ENCODE measurements at regions not wholly inside any gene's neighbourhood (a gene's known extent, or its start where the extent isn't known, plus 50 kb on each side); places are given as distances from the start of the nearest gene placed in this dataset.

GRCh38 chr13:61810065-61810464 is 394.4 kb upstream of the PCDH20 start:
- no peak overlapping the region for H3K27ac ChIP-seq
- 74% methylated on average over 1 of the region's 1 CpG for WGBS (ENCODE audit: low lambda C conversion rate, missing lambda C conversion rate)
- no peak for DNase-seq (ENCODE audit: low spot score)
- no peak overlapping the region for H2AFZ ChIP-seq
- TF ChIP-seq EZH2 (IDR thresholded peaks at IDR 0.05; ENCODE audit: borderline replicate concordance) (no peak), CTCF (IDR thresholded peaks at IDR 0.05; ENCODE audit: poor library complexity) (no peak), EZH2phosphoT487 (IDR thresholded peaks at IDR 0.05; ENCODE audit: low read depth, severe bottlenecking, unreplicated experiment) (no peak)
- H3K36me3 ChIP-seq (replicated peaks; ENCODE audit: insufficient read depth, low read depth): no peaks in the 10 kb centered on the region
- no peak overlapping the region for H3K4me3 ChIP-seq
- no peaks in the 10 kb centered on the region for H3K79me2 ChIP-seq
- H3K27me3 ChIP-seq: no peaks in the 10 kb centered on the region
- H3K9me2 ChIP-seq (replicated peaks; ENCODE audit: insufficient read depth): no peaks in the 10 kb centered on the region
- H3K9me3 ChIP-seq (ENCODE audit: low read depth): no peaks in the 10 kb centered on the region
- no peaks in the 10 kb centered on the region for H4K20me1 ChIP-seq (ENCODE audit: insufficient read depth, poor library complexity, severe bottlenecking)
- no peak overlapping the region for H3K4me2 ChIP-seq
- no peaks in the 10 kb centered on the region for H3K4me1 ChIP-seq (ENCODE audit: insufficient read depth)

- no peaks in the 10 kb centered on the region for H3K79me2 ChIP-seq
- H3K9me3 ChIP-seq (ENCODE audit: low read depth): no peaks in the 10 kb centered on the region
- H4K20me1 ChIP-seq (ENCODE audit: insufficient read depth, poor library complexity, severe bottlenecking): no peaks in the 10 kb centered on the region
- TF ChIP-seq CTCF (IDR thresholded peaks at IDR 0.05; ENCODE audit: poor library complexity) (no peak), EZH2phosphoT487 (IDR thresholded peaks at IDR 0.05; ENCODE audit: low read depth, severe bottlenecking, unreplicated experiment) (no peak), EZH2 (IDR thresholded peaks at IDR 0.05; ENCODE audit: borderline replicate concordance) (no peak)
- no peak for DNase-seq (ENCODE audit: low spot score)
- H3K4me3 ChIP-seq: no peak overlapping the region
- no peaks in the 10 kb centered on the region for H3K27me3 ChIP-seq
- 94% methylated on average over 1 of the region's 1 CpG for WGBS (ENCODE audit: low lambda C conversion rate, missing lambda C conversion rate)
- H3K9me2 ChIP-seq (replicated peaks; ENCODE audit: insufficient read depth): no peaks in the 10 kb centered on the region
- no peak overlapping the region for H2AFZ ChIP-seq
- no peak overlapping the region for H3K27ac ChIP-seq
- no peak overlapping the region for H3K4me2 ChIP-seq
- no peaks in the 10 kb centered on the region for H3K4me1 ChIP-seq (ENCODE audit: insufficient read depth)
- H3K36me3 ChIP-seq (replicated peaks; ENCODE audit: insufficient read depth, low read depth): no peaks in the 10 kb centered on the region
These were observed 381.7 kb upstream of the PCDH20 start for GRCh38 chr13:61797397-61797796.

GRCh38 chr13:61795580-61795979 is 379.9 kb upstream of the PCDH20 start:
- H3K4me1 ChIP-seq (ENCODE audit: insufficient read depth): no peaks in the 10 kb centered on the region
- H3K4me2 ChIP-seq: no peak overlapping the region
- no peak overlapping the region for H2AFZ ChIP-seq
- no peak for DNase-seq (ENCODE audit: low spot score)
- H3K9me2 ChIP-seq (replicated peaks; ENCODE audit: insufficient read depth): no peaks in the 10 kb centered on the region
- 88% methylated on average over 1 of the region's 1 CpG for WGBS (ENCODE audit: low lambda C conversion rate, missing lambda C conversion rate)
- no peaks in the 10 kb centered on the region for H3K79me2 ChIP-seq
- TF ChIP-seq EZH2 (IDR thresholded peaks at IDR 0.05; ENCODE audit: borderline replicate concordance) (no peak), CTCF (IDR thresholded peaks at IDR 0.05; ENCODE audit: poor library complexity) (no peak), EZH2phosphoT487 (IDR thresholded peaks at IDR 0.05; ENCODE audit: low read depth, severe bottlenecking, unreplicated experiment) (no peak)
- no peaks in the 10 kb centered on the region for H3K27me3 ChIP-seq
- H4K20me1 ChIP-seq (ENCODE audit: insufficient read depth, poor library complexity, severe bottlenecking): no peaks in the 10 kb centered on the region
- H3K27ac ChIP-seq: no peak overlapping the region
- H3K4me3 ChIP-seq: no peak overlapping the region
- H3K9me3 ChIP-seq (ENCODE audit: low read depth): no peaks in the 10 kb centered on the region
- no peaks in the 10 kb centered on the region for H3K36me3 ChIP-seq (replicated peaks; ENCODE audit: insufficient read depth, low read depth)

GRCh38 chr13:61779456-61779855 is 363.8 kb upstream of the PCDH20 start:
- Histone ChIP-seq H3K4me3 (no peak overlapping the region), H3K4me2 (no peak overlapping the region), H2AFZ (no peak overlapping the region), H3K4me1 (ENCODE audit: insufficient read depth) (no peaks in the 10 kb centered on the region), H3K27ac (no peak overlapping the region), H3K27me3 (no peaks in the 10 kb centered on the region), H3K9me3 (ENCODE audit: low read depth) (no peaks in the 10 kb centered on the region), H3K79me2 (no peaks in the 10 kb centered on the region), H3K9me2 (replicated peaks; ENCODE audit: insufficient read depth) (no peaks in the 10 kb centered on the region), H3K36me3 (replicated peaks; ENCODE audit: insufficient read depth, low read depth) (no peaks in the 10 kb centered on the region), H4K20me1 (ENCODE audit: insufficient read depth, poor library complexity, severe bottlenecking) (no peaks in the 10 kb centered on the region)
- no peak for TF ChIP-seq CTCF (IDR thresholded peaks at IDR 0.05; ENCODE audit: poor library complexity)
- TF ChIP-seq EZH2phosphoT487 (IDR thresholded peaks at IDR 0.05; ENCODE audit: low read depth, severe bottlenecking, unreplicated experiment): no peak
- TF ChIP-seq EZH2 (IDR thresholded peaks at IDR 0.05; ENCODE audit: borderline replicate concordance): no peak
- WGBS (ENCODE audit: low lambda C conversion rate, missing lambda C conversion rate): 74% methylated on average over 3 of the region's 3 CpGs
- no peak for DNase-seq (ENCODE audit: low spot score)

All from hepatocyte (in vitro differentiated cells).